KMS-11 (cell line): ENCODE measurements at regions not wholly inside any gene's neighbourhood (a gene's known extent, or its start where the extent isn't known, plus 50 kb on each side); places are given as distances from the start of the nearest gene placed in this dataset.
A peak's percentile ranks its signal among the peaks of the same experiment; 100 is the strongest.

Source experiments
- H2AFZ ChIP-seq: fragments of 200-600 bp; sonication (generic); 2 replicates; pipeline ENCODE4 v1.6.1; 2016; ENCODE audit warnings: antibody characterized with exemption, mixed run types, low read depth
- H3K27ac ChIP-seq: fragments of 200-600 bp; sonication (generic); 2 replicates; pipeline ENCODE4 v1.6.1; 2016; ENCODE audit warnings: mild to moderate bottlenecking, mixed run types
- H3K27me3 ChIP-seq: fragments of 200-600 bp; sonication (generic); 2 replicates; pipeline ENCODE4 v1.6.1; 2017; ENCODE audit warnings: mild to moderate bottlenecking, low read depth, mixed run types, moderate library complexity; ENCODE audit not compliant: insufficient read depth
- H3K36me3 ChIP-seq: fragments of 200-600 bp; sonication (generic); 2 replicates; pipeline ENCODE4 v1.6.1; 2017; ENCODE audit warnings: mild to moderate bottlenecking, mixed run types; ENCODE audit not compliant: insufficient read depth
- H3K4me1 ChIP-seq: fragments of 200-600 bp; sonication (generic); 2 replicates; pipeline ENCODE4 v1.6.1; 2016; ENCODE audit warnings: mild to moderate bottlenecking, low read depth, mixed run types; ENCODE audit not compliant: poor library complexity, severe bottlenecking
- H3K4me2 ChIP-seq: fragments of 200-600 bp; sonication (generic); 2 replicates; pipeline ENCODE4 v1.7.0; 2016; ENCODE audit warnings: mild to moderate bottlenecking, mixed run types
- H3K4me3 ChIP-seq: fragments of 200-600 bp; sonication (generic); IDR thresholded peaks from 2 replicates; pipeline ENCODE4 v1.6.1; 2017; ENCODE audit warnings: low read depth, low read length, mixed read lengths; ENCODE audit not compliant: insufficient read depth
- H3K79me2 ChIP-seq: fragments of 200-600 bp; sonication (generic); 2 replicates; pipeline ENCODE4 v1.6.1; 2016; ENCODE audit warnings: low read depth, mixed run types; ENCODE audit not compliant: insufficient read depth
- H3K9ac ChIP-seq: fragments of 200-600 bp; sonication (generic); 2 replicates; pipeline ENCODE4 v1.6.1; 2016; ENCODE audit warnings: mild to moderate bottlenecking, mixed run types
- H4K20me1 ChIP-seq: fragments of 200-600 bp; sonication (generic); 2 replicates; pipeline ENCODE4 v1.6.1; 2016; ENCODE audit warnings: mild to moderate bottlenecking, mixed run types; ENCODE audit not compliant: insufficient read depth
- TF ChIP-seq, protein P1 (sequence below): fragments of 200-600 bp; sonication (generic); conservative IDR thresholded peaks from 2 replicates; pipeline ENCODE4 v1.6.1; 2017; ENCODE audit warnings: low read depth, mild to moderate bottlenecking, antibody characterized with exemption, low read length, moderate library complexity, mixed read lengths

DNA sequence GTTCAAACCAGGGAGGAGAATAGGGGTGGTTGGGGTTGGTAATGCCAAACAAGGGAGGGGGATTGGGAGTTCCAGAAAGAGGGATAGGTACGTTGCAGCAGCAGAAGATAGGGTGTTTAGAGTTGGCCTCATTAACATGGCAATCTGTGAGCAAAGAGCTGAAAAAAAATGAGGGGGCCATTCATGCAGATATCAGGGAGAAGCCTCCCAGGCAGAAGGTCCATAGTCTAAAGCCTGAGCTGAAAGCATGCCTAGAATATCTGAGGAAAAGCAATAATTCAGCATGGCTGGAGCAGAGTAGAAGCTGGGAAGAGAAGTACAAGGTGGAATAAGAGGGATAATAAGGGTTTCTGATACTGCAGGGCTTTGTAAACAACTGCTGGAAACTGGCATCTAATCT lies 550.9 kb upstream of the LCORL start:
- no peaks in the 10 kb centered on the region for H4K20me1 ChIP-seq
- no peak overlapping the region for H3K27ac ChIP-seq
- no peaks in the 10 kb centered on the region for H3K36me3 ChIP-seq
- no peak overlapping the region for H3K4me3 ChIP-seq
- no peaks in the 10 kb centered on the region for H3K27me3 ChIP-seq
- no peak overlapping the region for H3K9ac ChIP-seq
- no peak overlapping the region for H2AFZ ChIP-seq
- TF ChIP-seq, protein P1, sequence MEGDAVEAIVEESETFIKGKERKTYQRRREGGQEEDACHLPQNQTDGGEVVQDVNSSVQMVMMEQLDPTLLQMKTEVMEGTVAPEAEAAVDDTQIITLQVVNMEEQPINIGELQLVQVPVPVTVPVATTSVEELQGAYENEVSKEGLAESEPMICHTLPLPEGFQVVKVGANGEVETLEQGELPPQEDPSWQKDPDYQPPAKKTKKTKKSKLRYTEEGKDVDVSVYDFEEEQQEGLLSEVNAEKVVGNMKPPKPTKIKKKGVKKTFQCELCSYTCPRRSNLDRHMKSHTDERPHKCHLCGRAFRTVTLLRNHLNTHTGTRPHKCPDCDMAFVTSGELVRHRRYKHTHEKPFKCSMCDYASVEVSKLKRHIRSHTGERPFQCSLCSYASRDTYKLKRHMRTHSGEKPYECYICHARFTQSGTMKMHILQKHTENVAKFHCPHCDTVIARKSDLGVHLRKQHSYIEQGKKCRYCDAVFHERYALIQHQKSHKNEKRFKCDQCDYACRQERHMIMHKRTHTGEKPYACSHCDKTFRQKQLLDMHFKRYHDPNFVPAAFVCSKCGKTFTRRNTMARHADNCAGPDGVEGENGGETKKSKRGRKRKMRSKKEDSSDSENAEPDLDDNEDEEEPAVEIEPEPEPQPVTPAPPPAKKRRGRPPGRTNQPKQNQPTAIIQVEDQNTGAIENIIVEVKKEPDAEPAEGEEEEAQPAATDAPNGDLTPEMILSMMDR, result no peak
- no peaks in the 10 kb centered on the region for H3K79me2 ChIP-seq
- H3K4me1 ChIP-seq, result peaks cover 38% of the 10 kb centered on the region
- no peak overlapping the region for H3K4me2 ChIP-seq

DNA sequence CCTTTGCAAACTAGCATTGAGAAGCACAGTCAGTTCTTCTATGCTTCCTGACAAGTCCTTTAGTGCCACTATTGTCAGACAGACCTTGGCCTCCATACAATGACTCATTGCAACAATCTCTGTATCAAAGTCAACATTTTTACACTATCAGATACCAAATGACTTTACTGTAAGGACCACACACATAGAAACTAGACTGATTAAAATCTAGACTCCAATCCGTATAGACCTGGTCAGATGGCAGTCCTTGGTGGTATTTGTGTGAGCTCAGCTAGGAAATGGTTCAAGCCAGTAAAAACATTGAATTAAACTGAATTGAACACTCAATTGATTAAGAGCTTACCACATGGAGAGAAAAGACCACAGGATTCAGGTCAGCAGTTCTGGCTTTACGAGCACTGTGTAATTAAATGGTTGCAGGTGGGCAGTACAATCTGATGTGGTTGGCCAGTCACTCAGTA lies 549.8 kb upstream of the LCORL start:
- Histone ChIP-seq H3K4me3 (no peak overlapping the region), H3K27me3 (no peaks in the 10 kb centered on the region), H3K4me2 (peak overlapping the region; percentile 39), H3K79me2 (no peaks in the 10 kb centered on the region), H4K20me1 (no peaks in the 10 kb centered on the region), H3K36me3 (no peaks in the 10 kb centered on the region), H3K9ac (no peak overlapping the region), H3K4me1 (peaks cover 38% of the 10 kb centered on the region), H3K27ac (peak overlapping the region; percentile 27; the same call in 1 of the 2 replicates), H2AFZ (0 out of 2 replicates have a peak overlapping the region, but pooled peaks have one; percentile 22)
- TF ChIP-seq, protein P1, result no peak

DNA sequence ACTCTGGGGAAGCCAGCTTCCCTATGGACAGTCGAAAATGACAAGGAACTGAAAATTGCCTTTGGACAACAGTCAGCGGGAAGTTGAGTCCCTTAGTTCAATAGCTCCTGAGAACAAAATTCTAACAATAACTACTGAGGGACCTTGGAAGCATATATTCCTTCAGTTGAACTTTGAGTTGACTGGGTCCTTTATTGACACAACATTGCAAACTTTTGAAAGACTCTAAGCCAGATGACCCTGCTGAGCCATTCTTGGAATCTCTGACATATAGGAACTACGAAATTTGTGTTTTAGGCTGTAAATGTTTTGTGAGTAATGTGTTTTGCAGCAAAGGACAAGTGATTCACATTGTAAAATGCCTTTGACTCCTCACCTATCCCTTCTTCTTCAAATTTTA lies 548.8 kb upstream of the LCORL start:
- Histone ChIP-seq H4K20me1 (no peaks in the 10 kb centered on the region), H3K9ac (no peak overlapping the region)

DNA sequence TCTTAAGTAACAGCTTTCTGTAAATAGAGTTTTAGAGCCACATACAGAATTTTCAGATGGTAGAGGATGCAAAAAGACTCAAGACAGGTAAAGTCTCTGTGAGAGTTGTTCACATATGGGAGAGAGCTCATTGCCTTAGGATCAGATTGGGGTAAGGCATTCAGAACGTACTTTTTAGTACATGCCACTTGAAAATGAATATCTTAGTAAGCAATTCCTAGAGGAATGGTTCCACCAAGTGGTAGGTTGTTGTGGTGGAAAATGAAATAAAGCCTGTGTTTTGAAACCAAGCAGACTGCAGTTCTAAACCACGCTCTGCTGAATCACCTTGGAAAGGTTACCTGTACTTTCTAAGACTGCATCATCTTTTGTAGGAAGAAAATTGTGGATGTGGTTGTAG lies 547.0 kb upstream of the LCORL start:
- H3K4me2 ChIP-seq, result peak overlapping the region; percentile 13; the same call in 1 of the 2 replicates
- no peak overlapping the region for H3K27ac ChIP-seq
- H3K9ac ChIP-seq, result no peak overlapping the region
- H3K4me3 ChIP-seq, result no peak overlapping the region
- no peaks in the 10 kb centered on the region for H3K79me2 ChIP-seq
- no peaks in the 10 kb centered on the region for H3K27me3 ChIP-seq
- TF ChIP-seq, protein P1, result no peak
- H2AFZ ChIP-seq, result no peak overlapping the region
- H4K20me1 ChIP-seq, result no peaks in the 10 kb centered on the region
- peaks cover 38% of the 10 kb centered on the region for H3K4me1 ChIP-seq
- H3K36me3 ChIP-seq, result no peaks in the 10 kb centered on the region

More for the DNA sequence above, 548.8 kb upstream of the LCORL start:
- no peak overlapping the region for H2AFZ ChIP-seq
- H3K4me3 ChIP-seq, result no peak overlapping the region
- H3K79me2 ChIP-seq, result no peaks in the 10 kb centered on the region
- no peak overlapping the region for H3K27ac ChIP-seq
- H3K36me3 ChIP-seq, result no peaks in the 10 kb centered on the region
- H3K27me3 ChIP-seq, result no peaks in the 10 kb centered on the region
- H3K4me1 ChIP-seq, result peaks cover 38% of the 10 kb centered on the region
- no peak overlapping the region for H3K4me2 ChIP-seq
- TF ChIP-seq, protein P1, result no peak
